Tibial artery (tissue), 4 donors: ENCODE measurements at regions not wholly inside any gene's neighbourhood (a gene's known extent, or its start where the extent isn't known, plus 50 kb on each side); places are given as distances from the start of the nearest gene placed in this dataset.

Source experiments
- DNase-seq, 2 donors: peaks; one replicate each; pipeline ENCODE4 v3.0.0-alpha.2; 2019
- H3K27ac ChIP-seq, 2 donors: fragments of 200-600 bp; sonication (generic) in 1 of 2; 1 replicate in 1 of 2; 2 replicates in 1 of 2; pipeline ENCODE4 v1.5.1; 2018 to 2019; ENCODE audit warnings: mild to moderate bottlenecking in 1 of 2
- H3K27me3 ChIP-seq, 2 donors: fragments of 200-600 bp; sonication (generic) in 1 of 2; one replicate each; pipeline versions ENCODE4 v1.5.1 to v1.6.0; 2016 to 2019
- H3K36me3 ChIP-seq, 3 donors: fragments of 200-600 bp; sonication (generic) in 2 of 3; one replicate each; pipeline ENCODE4 v1.5.1; 2016 to 2019; ENCODE audit warnings: mild to moderate bottlenecking in 2 of 3
- H3K4me1 ChIP-seq, 4 donors: fragments of 200-600 bp; sonication (generic) in 2 of 4; 1 replicate in 3 of 4; 2 replicates in 1 of 4; pipeline ENCODE4 v1.5.1; 2016 to 2019
- H3K4me3 ChIP-seq, 2 donors: fragments of 200-600 bp; sonication (generic) in 1 of 2; 1 replicate in 1 of 2; 2 replicates in 1 of 2; pipeline ENCODE4 v1.5.1; 2018 to 2019; ENCODE audit warnings: mild to moderate bottlenecking in 2 of 2
- H3K9me3 ChIP-seq, 3 donors: fragments of 200-600 bp; sonication (generic) in 1 of 3; one replicate each; pipeline ENCODE4 v1.5.1; 2016 to 2019
- intact Hi-C: fragments of 100-400 bp; cut with DNase I; formaldehyde crosslinking; loops from one replicate; pipeline ENCODE4 v1.15.0; 2023; ENCODE audit warnings: low total_unique reads
- TF ChIP-seq, protein P1 (sequence below), 2 experiments: fragments of 200-600 bp in 1 of 2; fragments of 450-650 bp in 1 of 2; IDR thresholded peaks; one replicate each; pipeline ENCODE4 v1.5.1; 2017 to 2019; ENCODE audit warnings: antibody characterized with exemption in 2 of 2, mild to moderate bottlenecking in 1 of 2, moderate library complexity in 1 of 2

DNA sequence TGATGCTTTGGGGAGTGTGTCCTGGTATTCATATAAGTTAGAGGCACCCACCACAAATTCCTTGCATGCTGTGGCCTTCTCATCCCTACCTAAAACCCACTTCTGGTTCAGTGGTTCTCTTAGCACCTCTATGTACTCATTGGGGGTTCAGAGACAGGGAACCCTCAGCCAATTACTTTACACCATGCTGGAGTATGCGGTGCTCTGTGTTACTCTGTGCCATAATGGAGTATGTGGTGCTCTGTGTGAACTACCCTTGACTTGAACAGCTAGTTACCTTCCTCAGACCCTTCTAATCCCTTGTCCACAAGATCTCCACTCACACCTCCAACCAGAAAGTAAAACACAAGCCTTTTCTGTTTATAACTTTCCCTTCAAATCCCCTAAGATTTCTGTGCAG is 172.5 kb upstream of the E2F7 start:
- no peaks in the 10 kb centered on the region for H3K27me3 ChIP-seq
- TF ChIP-seq, protein P1, sequence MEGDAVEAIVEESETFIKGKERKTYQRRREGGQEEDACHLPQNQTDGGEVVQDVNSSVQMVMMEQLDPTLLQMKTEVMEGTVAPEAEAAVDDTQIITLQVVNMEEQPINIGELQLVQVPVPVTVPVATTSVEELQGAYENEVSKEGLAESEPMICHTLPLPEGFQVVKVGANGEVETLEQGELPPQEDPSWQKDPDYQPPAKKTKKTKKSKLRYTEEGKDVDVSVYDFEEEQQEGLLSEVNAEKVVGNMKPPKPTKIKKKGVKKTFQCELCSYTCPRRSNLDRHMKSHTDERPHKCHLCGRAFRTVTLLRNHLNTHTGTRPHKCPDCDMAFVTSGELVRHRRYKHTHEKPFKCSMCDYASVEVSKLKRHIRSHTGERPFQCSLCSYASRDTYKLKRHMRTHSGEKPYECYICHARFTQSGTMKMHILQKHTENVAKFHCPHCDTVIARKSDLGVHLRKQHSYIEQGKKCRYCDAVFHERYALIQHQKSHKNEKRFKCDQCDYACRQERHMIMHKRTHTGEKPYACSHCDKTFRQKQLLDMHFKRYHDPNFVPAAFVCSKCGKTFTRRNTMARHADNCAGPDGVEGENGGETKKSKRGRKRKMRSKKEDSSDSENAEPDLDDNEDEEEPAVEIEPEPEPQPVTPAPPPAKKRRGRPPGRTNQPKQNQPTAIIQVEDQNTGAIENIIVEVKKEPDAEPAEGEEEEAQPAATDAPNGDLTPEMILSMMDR (IDR thresholded peaks at IDR 0.05) = no peak
- no peak for DNase-seq
- H3K9me3 ChIP-seq = no peaks in the 10 kb centered on the region
- H3K36me3 ChIP-seq = no peaks in the 10 kb centered on the region
- no peak overlapping the region for H3K4me3 ChIP-seq
- no peaks in the 10 kb centered on the region for H3K4me1 ChIP-seq
- H3K27ac ChIP-seq = no peak overlapping the region
- intact Hi-C loops = no loop called here

DNA sequence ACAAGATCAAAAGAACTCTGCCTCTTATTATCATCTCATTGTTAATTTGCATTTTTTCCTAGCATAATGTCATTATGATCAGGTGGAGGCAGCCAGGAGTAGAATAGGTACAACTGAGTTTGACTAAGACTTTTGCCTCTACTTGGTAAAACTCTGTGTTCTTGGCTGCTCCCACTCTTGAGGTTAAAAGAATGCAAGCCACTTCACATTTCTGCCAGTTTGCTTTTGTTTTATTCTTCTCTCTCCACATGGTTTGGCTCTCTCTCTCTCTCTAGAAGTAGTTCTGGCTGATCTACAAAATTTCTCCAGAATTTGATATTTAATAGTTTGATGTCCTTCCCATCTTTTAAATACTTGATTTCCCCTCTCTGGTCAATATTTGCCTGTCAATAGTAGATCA is 170.7 kb upstream of the E2F7 start:
- no peaks in the 10 kb centered on the region for H3K27me3 ChIP-seq
- no peaks in the 10 kb centered on the region for H3K9me3 ChIP-seq
- intact Hi-C loops = no loop called here
- no peaks in the 10 kb centered on the region for H3K36me3 ChIP-seq
- no peak overlapping the region for H3K4me3 ChIP-seq
- peaks cover 0 to 12% (median 0%) of the 10 kb centered on the region in 4 donors for H3K4me1 ChIP-seq
- TF ChIP-seq, protein P1 (IDR thresholded peaks at IDR 0.05) = no peak
- no peak overlapping the region for H3K27ac ChIP-seq
- DNase-seq = no peak

DNA sequence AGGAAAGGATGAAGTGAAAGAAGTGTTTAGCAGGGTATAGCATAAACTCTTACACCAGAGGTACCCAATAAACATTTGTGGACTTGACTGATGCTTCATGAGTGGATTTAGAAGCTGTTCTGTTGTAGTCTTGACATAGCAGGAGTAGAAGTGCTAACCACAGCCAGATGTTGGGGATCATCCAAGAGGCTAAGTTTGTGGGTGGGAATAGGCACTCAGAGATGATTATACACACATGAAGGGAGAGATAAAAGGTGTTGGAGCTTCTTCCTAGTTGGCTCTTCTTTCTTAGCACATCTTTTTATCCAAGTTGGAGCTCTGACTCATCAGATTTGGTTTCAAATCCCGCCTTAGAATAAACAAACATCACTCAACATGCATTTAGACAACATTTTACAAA is 166.7 kb upstream of the E2F7 start:
- Histone ChIP-seq H3K27ac (no peak overlapping the region), H3K36me3 (no peaks in the 10 kb centered on the region), H3K9me3 (no peaks in the 10 kb centered on the region), H3K27me3 (no peaks in the 10 kb centered on the region), H3K4me1 (peaks cover 0 to 19% (median 0%) of the 10 kb centered on the region in 4 donors), H3K4me3 (no peak overlapping the region)
- TF ChIP-seq, protein P1 (IDR thresholded peaks at IDR 0.05) = no peak
- intact Hi-C loops = no loop called here
- no peak for DNase-seq

DNA sequence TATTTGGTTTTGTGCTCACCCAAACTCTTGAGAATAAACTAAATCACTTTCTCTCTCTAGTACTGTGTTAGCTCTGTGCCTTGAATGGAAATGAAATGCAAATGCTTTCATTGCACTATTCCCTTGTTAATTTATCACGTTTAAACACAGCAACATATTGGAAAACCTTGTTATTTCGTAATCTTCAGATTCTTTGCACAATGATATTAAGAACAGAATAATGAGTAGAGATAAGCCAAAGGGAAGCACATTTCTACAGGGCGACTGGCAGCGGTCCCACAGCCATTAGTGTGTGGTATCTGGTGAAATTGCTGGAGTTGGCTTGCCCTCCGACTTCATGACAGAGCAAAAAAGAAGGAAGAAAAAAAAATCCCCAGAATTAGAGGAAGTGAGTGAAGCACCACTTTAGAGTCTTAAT is 166.1 kb upstream of the E2F7 start:
- Histone ChIP-seq H3K27ac (no peak overlapping the region), H3K27me3 (no peaks in the 10 kb centered on the region), H3K4me1 (peaks cover 0 to 19% (median 0%) of the 10 kb centered on the region in 4 donors), H3K9me3 (no peaks in the 10 kb centered on the region), H3K4me3 (no peak overlapping the region), H3K36me3 (no peaks in the 10 kb centered on the region)
- intact Hi-C loops = no loop called here
- TF ChIP-seq, protein P1 (IDR thresholded peaks at IDR 0.05) = no peak
- DNase-seq = peak; percentile 77 to 89

DNA sequence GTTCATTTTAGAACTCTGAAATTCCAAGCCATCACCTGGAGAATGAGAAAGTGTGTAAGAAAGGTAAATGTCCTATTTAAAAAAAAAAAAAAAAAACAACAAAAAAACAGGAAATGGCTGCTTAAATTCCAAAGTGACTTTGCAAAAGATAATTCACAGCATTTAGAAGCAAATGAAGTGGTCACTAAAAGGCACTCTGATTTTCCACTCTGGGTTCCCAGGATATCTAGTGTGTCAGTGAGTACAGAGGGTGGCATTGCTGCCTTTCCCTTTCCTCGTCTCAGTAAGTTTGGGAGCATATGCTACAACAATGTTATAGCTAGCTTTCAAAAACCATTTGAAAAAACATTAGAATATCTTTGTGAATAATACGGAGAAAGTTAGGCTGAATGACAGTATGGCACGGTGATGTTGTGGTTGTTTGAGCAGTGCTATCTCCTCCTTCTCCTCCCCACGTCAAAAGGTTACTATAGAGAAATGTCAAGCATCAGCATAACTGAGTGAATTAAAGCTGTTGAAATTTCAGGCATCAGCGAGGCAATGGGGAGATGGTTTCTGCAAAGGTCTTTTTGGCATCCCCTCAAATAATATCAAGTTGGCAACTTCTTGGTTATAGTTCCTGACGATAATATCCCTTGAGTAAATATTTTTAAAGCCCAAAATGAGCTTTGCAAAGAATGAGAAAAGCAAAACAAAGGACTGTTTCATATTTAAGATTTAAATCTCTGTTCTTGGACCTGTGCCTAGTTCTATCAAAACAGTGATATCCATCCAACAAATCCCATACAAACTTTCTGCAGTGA is 164.5 kb upstream of the E2F7 start:
- Histone ChIP-seq H3K4me1 (peaks cover 0 to 19% (median 0%) of the 10 kb centered on the region in 4 donors), H3K9me3 (no peaks in the 10 kb centered on the region), H3K36me3 (no peaks in the 10 kb centered on the region), H3K4me3 (no peak overlapping the region), H3K27me3 (no peaks in the 10 kb centered on the region), H3K27ac (no peak overlapping the region)
- intact Hi-C loops = no loop called here
- DNase-seq = no peak
- TF ChIP-seq, protein P1 (IDR thresholded peaks at IDR 0.05) = no peak
